ENCODE measurements at regions not wholly inside any gene's neighbourhood (a gene's known extent, or its start where the extent isn't known, plus 50 kb on each side); places are given as distances from the start of the nearest gene placed in this dataset.

DNA sequence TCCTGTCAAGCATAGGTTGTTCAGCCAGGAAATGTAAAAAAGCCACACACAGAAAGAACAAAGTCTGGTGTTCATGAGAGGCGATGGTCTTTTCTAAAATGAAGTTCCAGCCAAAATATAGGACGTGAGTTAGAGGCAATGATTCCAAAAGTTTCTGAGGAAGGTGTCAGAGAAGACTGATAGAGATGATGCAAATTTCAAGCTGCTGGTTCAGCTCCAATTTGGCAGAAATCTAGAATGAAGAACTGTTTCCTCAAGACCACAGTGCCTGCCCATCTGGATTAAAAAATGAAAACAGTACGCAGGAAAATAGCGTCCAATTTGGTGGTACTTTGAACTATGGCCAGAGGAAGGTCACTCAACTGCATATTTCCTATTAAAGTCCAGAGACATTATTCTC, 672.9 kb downstream of the SQOR start:
- intact Hi-C loops (cut with micrococcal nuclease): no loop called here
- 52% methylated on average over 2 of the region's 4 CpGs for WGBS (ENCODE audit: insufficient coverage)
- H3K27me3 Mint-ChIP-seq: no peaks in the 10 kb centered on the region

DNA sequence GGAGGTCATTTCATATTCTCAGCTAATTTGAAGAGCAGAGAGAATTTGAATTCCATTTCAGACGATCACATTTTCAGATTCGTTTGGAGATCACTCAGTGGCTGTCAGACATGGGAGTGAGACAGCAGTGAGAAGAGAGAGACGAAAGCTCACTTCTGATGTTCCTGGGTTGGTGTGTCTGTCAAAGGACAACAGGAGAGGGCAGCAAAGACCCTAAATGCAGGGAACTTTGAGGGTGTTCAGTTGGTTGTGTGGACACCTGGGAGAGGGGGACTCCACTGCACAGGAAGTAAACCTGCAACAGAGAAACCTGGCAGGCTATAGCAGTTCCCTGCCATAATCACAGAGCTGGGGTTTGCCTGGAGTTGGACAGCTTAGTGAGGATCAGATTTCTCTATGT, 675.1 kb downstream of the SQOR start:
- no peaks in the 10 kb centered on the region for H3K9me3 Mint-ChIP-seq (ENCODE audit: insufficient read depth)
- Histone ChIP-seq H3K4me3 (ENCODE audit: control extremely low read depth in 1 of 5, extremely low read depth in 1 of 5, insufficient read depth in 1 of 5, low read depth in 2 of 5, low read length in 4 of 5) (no peak overlapping the region), H3K4me2 (replicated peaks; ENCODE audit: low read depth, low read length, poor library complexity, severe bottlenecking) (no peak overlapping the region), H3K27ac (ENCODE audit: low read length in 2 of 2) (no peak overlapping the region), H3K9ac (ENCODE audit: low read length) (no peak overlapping the region), H3K79me2 (ENCODE audit: control insufficient read depth, insufficient read depth, low read length) (no peaks in the 10 kb centered on the region), H3K36me3 (replicated peaks in 1 of 2; ENCODE audit: control extremely low read depth in 1 of 2, control insufficient read depth in 1 of 2, extremely low read depth in 1 of 2, insufficient read depth in 2 of 2, low read length in 1 of 2) (no peaks in the 10 kb centered on the region), H2AFZ (ENCODE audit: insufficient read depth, low read depth, low read length, poor library complexity, severe bottlenecking) (no peak overlapping the region), H4K20me1 (ENCODE audit: control insufficient read depth, insufficient read depth, low read length, poor library complexity, severe bottlenecking) (no peaks in the 10 kb centered on the region), H3K9me3 (ENCODE audit: control extremely low read depth in 1 of 3, control insufficient read depth in 2 of 3, insufficient read depth in 1 of 3, low read length in 2 of 3) (no peaks in the 10 kb centered on the region), H3K4me1 (ENCODE audit: control insufficient read depth in 2 of 2, insufficient read depth in 2 of 2, low read length in 2 of 2) (no peaks in the 10 kb centered on the region), H3K27me3 (replicated peaks in 1 of 4; ENCODE audit: control extremely low read depth in 1 of 4, control insufficient read depth in 3 of 4, insufficient read depth in 4 of 4, low read length in 3 of 4) (no peaks in the 10 kb centered on the region)
- ChIA-PET POLR2A (no interaction called here), CTCF (interaction anchor here (1.3 to 1.9 kb wide), 2 partner anchors 12 to 1974 kb away, joined by 4 to 5 read pairs; no protein-coding TSS in a partner anchor)
- no peak overlapping the region for H3K27ac Mint-ChIP-seq
- H3K4me1 Mint-ChIP-seq: no peaks in the 10 kb centered on the region
- no peaks in the 10 kb centered on the region for H3K27me3 Mint-ChIP-seq
- 75% methylated on average over 3 of the region's 3 CpGs for WGBS (ENCODE audit: insufficient coverage)
- intact Hi-C loops (cut with micrococcal nuclease): no loop called here
- ATAC-seq (ENCODE audit: low read depth) (no peak), DNase-seq (no peak)
- TF ChIP-seq EZH2 (IDR thresholded peaks at IDR 0.05; ENCODE audit: borderline replicate concordance, insufficient read depth, low read depth, low read length, poor library complexity, severe bottlenecking): no peak
- TF ChIP-seq, protein P1, sequence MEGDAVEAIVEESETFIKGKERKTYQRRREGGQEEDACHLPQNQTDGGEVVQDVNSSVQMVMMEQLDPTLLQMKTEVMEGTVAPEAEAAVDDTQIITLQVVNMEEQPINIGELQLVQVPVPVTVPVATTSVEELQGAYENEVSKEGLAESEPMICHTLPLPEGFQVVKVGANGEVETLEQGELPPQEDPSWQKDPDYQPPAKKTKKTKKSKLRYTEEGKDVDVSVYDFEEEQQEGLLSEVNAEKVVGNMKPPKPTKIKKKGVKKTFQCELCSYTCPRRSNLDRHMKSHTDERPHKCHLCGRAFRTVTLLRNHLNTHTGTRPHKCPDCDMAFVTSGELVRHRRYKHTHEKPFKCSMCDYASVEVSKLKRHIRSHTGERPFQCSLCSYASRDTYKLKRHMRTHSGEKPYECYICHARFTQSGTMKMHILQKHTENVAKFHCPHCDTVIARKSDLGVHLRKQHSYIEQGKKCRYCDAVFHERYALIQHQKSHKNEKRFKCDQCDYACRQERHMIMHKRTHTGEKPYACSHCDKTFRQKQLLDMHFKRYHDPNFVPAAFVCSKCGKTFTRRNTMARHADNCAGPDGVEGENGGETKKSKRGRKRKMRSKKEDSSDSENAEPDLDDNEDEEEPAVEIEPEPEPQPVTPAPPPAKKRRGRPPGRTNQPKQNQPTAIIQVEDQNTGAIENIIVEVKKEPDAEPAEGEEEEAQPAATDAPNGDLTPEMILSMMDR (IDR thresholded peaks at IDR 0.05): no peak
- H3K4me3 Mint-ChIP-seq: no peak overlapping the region

More for the DNA sequence above, 672.9 kb downstream of the SQOR start:
- Mint-ChIP-seq H3K9me3 (ENCODE audit: insufficient read depth) (no peaks in the 10 kb centered on the region), H3K27ac (no peak overlapping the region), H3K4me3 (no peak overlapping the region), H3K4me1 (no peaks in the 10 kb centered on the region)
- Histone ChIP-seq H3K9ac (ENCODE audit: low read length) (no peak overlapping the region), H3K27me3 (replicated peaks in 1 of 4; ENCODE audit: control extremely low read depth in 1 of 4, control insufficient read depth in 3 of 4, insufficient read depth in 4 of 4, low read length in 3 of 4) (no peaks in the 10 kb centered on the region), H3K9me3 (ENCODE audit: control extremely low read depth in 1 of 3, control insufficient read depth in 2 of 3, insufficient read depth in 1 of 3, low read length in 2 of 3) (no peaks in the 10 kb centered on the region), H3K4me1 (ENCODE audit: control insufficient read depth in 2 of 2, insufficient read depth in 2 of 2, low read length in 2 of 2) (no peaks in the 10 kb centered on the region), H3K4me3 (ENCODE audit: control extremely low read depth in 1 of 5, extremely low read depth in 1 of 5, insufficient read depth in 1 of 5, low read depth in 2 of 5, low read length in 4 of 5) (no peak overlapping the region), H3K4me2 (replicated peaks; ENCODE audit: low read depth, low read length, poor library complexity, severe bottlenecking) (no peak overlapping the region), H3K79me2 (ENCODE audit: control insufficient read depth, insufficient read depth, low read length) (no peaks in the 10 kb centered on the region), H3K36me3 (replicated peaks in 1 of 2; ENCODE audit: control extremely low read depth in 1 of 2, control insufficient read depth in 1 of 2, extremely low read depth in 1 of 2, insufficient read depth in 2 of 2, low read length in 1 of 2) (no peaks in the 10 kb centered on the region), H2AFZ (ENCODE audit: insufficient read depth, low read depth, low read length, poor library complexity, severe bottlenecking) (no peak overlapping the region), H3K27ac (ENCODE audit: low read length in 2 of 2) (no peak overlapping the region), H4K20me1 (ENCODE audit: control insufficient read depth, insufficient read depth, low read length, poor library complexity, severe bottlenecking) (no peaks in the 10 kb centered on the region)
- DNase-seq (no peak), ATAC-seq (ENCODE audit: low read depth) (no peak)
- CTCF ChIA-PET: interaction anchor here (1.2 kb wide), 1 partner anchor 9 kb away, joined by 3 read pairs; no protein-coding TSS in a partner anchor
- POLR2A ChIA-PET: no interaction called here
- TF ChIP-seq EZH2 (IDR thresholded peaks at IDR 0.05; ENCODE audit: borderline replicate concordance, insufficient read depth, low read depth, low read length, poor library complexity, severe bottlenecking): no peak
- TF ChIP-seq, protein P1 (IDR thresholded peaks at IDR 0.05): no peak

Data from B cell (primary cell).